Fibroblast of pulmonary artery (primary cell): ENCODE measurements at regions not wholly inside any gene's neighbourhood (a gene's known extent, or its start where the extent isn't known, plus 50 kb on each side); places are given as distances from the start of the nearest gene placed in this dataset.

ENCODE experiments used
- DNase-seq: peaks from one replicate; pipeline ENCODE4 v3.0.0-alpha.2; 2010; ENCODE audit warnings: low read depth
- H3K4me3 ChIP-seq: replicated peaks from 2 replicates; pipeline ENCODE4 v1.5.1; 2011; ENCODE audit warnings: low read depth, mild to moderate bottlenecking, control low read depth, low read length, moderate library complexity
- TF ChIP-seq, protein P1 (sequence below): IDR thresholded peaks from 2 replicates; pipeline ENCODE4 v1.5.1; 2011; ENCODE audit warnings: mild to moderate bottlenecking, control low read depth, low read length, inconsistent platforms; ENCODE audit errors: missing control alignments

DNA sequence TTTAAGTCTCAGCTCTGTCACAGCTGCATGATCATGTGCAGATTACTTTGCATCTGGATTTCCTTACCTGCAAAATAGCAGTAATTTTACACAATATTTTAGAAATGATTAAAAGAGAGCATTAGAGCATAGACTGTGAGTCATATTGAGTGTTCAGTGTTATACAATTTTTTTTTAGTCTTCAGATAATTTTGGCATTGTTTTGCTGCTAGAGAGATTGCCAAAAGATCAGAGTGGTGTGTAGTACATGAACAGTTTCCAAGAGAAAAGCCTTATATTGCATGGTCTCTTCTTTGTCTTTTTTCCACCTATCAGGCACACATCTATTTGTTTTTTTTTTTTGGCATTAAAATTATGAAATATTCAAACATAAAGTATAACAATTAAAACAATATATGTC is 209.6 kb upstream of the TLL1 start:
- peak; percentile 73 for DNase-seq
- TF ChIP-seq, protein P1, sequence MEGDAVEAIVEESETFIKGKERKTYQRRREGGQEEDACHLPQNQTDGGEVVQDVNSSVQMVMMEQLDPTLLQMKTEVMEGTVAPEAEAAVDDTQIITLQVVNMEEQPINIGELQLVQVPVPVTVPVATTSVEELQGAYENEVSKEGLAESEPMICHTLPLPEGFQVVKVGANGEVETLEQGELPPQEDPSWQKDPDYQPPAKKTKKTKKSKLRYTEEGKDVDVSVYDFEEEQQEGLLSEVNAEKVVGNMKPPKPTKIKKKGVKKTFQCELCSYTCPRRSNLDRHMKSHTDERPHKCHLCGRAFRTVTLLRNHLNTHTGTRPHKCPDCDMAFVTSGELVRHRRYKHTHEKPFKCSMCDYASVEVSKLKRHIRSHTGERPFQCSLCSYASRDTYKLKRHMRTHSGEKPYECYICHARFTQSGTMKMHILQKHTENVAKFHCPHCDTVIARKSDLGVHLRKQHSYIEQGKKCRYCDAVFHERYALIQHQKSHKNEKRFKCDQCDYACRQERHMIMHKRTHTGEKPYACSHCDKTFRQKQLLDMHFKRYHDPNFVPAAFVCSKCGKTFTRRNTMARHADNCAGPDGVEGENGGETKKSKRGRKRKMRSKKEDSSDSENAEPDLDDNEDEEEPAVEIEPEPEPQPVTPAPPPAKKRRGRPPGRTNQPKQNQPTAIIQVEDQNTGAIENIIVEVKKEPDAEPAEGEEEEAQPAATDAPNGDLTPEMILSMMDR = no peak
- H3K4me3 ChIP-seq = no peak overlapping the region

DNA sequence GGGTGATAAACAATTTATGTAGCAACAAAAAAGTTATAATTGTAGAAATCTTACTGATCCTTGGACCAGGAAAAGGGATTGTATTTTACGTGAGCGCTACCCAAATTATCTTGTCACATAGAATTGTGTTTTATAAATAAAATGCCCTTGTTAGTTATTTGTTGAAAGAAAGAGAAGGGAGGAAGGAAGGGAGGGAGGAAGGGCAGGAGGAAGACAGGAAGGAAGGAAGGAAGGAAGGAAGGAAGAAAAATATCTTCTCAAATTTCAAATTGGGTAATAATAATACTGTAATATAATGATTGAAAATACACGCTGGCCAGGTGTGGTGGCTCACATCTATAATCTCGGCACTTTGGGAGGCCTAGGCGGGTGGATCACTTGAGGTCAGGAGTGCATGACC is 206.2 kb upstream of the TLL1 start:
- TF ChIP-seq, protein P1 = no peak
- no peak overlapping the region for H3K4me3 ChIP-seq
- DNase-seq = no peak

DNA sequence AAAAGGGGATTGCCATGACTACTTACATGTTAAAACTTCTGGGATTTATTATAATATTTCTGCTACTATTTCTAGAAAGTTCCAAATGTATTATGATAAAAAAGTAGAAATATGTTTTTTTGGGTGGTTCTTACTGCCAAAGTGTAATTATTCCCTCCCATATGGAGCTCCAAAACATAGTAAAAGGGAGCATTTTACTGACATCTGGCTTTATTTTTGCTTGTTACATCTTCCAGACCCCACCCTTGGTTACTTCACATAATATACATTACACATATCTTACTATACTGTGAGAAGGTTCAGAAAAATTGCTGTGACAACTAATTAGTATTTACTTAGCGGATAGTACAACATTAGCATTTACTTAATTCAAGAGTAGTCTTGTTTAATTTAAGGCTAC is 205.1 kb upstream of the TLL1 start:
- TF ChIP-seq, protein P1 = no peak
- no peak for DNase-seq
- H3K4me3 ChIP-seq = no peak overlapping the region

DNA sequence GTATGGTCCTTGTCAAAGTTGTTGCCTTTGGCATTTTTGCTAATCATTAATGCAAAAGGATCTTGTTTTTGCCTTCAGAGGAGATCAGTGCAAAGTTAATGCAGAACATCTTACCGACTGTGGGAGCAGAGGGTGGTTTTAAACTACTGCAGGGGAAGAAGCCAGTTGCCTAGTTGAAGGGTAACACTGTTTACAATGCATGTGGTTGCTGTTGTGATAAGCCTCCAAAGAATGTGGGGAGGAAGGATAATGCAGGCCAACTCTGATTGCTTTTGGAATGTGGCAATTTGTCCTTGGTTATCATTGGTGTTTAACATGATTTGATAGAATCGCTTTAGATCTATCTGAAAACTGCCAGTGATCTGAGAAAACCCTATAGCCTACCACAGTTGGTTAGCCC is 204.3 kb upstream of the TLL1 start:
- no peak overlapping the region for H3K4me3 ChIP-seq
- DNase-seq = peak; percentile 71
- TF ChIP-seq, protein P1 = no peak

DNA sequence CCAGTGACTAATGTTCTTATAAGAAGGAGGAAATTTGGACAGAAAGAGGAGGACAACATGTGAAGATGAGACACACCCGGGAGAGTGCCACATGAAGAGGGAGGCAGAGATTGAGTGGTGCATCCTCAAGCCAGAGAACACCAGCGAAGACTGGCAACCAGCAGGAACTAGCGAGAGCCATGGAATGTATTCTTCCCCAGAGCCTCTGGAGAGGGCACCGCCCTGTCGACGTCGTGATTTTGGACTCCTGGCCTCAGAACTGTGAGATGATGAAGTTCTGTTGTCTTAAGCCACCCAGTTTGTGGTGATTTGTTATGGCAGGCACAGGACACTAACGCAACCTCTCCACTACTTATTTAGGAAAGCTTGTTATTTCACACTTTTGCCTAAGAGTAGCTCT is 196.0 kb upstream of the TLL1 start:
- DNase-seq = no peak
- TF ChIP-seq, protein P1 = no peak

DNA sequence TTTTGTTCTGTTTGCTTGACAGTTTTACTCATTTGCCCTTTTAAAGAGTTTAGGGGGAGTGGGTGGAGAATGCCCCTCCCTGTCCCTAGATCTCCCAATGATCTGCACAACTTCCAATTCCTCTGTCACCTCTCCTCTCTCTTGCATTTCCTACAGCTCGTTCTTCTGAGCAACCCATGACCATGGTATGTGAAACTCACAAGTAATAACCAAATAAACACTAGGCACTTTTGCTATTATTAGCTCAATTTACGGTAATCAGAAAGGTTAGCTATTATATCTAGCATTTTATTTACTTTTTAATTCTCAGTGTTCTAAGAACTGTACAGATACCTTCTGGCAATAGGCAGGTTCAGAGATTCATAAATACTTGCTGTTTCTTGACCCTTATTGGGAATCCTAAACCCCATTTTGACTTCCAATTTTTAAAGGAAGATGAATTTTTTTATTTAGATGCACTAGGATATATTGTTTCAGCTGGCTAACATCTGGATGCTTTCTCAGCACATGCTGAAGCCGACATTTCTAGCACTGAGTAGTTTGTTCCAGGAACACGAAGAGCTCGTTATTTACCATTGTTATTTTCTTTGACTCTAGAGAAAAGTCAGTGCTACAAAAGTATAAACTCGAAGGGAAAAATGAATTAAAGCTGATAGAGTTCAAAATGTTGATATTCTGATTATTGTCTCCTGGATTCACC is 194.7 kb upstream of the TLL1 start:
- H3K4me3 ChIP-seq = no peak overlapping the region
- no peak for DNase-seq
- TF ChIP-seq, protein P1 = no peak

More for the DNA sequence above, 196.0 kb upstream of the TLL1 start:
- no peak overlapping the region for H3K4me3 ChIP-seq

DNA sequence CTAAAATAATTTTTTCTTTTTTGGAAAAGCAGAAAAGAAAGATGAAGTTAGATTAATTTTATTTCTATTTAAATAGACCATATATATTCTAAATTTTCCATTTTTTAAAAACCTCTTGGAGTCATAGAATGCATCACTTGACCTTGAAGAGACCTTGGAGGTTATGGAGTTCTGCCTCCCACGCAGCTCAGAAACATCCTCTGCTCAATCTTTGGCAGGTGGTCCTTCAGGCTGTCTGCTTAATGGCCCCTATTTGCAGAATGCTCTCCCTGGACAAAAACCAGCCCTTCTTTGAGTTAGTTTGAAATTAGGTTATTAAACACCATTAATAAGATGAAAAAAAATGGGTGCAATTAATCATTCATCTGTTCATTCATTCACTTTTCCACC is 194.1 kb upstream of the TLL1 start:
- TF ChIP-seq, protein P1 = no peak
- no peak for DNase-seq
- no peak overlapping the region for H3K4me3 ChIP-seq
